ENCODE measurements at regions not wholly inside any gene's neighbourhood (a gene's known extent, or its start where the extent isn't known, plus 50 kb on each side); places are given as distances from the start of the nearest gene placed in this dataset.

GRCh38 chr5:82699737-82700136, 377.5 kb downstream of the TMEM167A start:
- H3K4me1 ChIP-seq (ENCODE audit: insufficient read depth, low read length, poor library complexity, severe bottlenecking), result no peaks in the 10 kb centered on the region
- no peaks in the 10 kb centered on the region for H3F3A ChIP-seq (ENCODE audit: low read depth)
- no peak for TF ChIP-seq EZH2phosphoT487 (IDR thresholded peaks at IDR 0.05; ENCODE audit: borderline replicate concordance)
- TF ChIP-seq CTCF (conservative IDR thresholded peaks at IDR 0.05; ENCODE audit: low read length), result no peak
- H3K4me3 ChIP-seq (ENCODE audit: low read length, poor library complexity, severe bottlenecking), result no peak overlapping the region
- no peaks in the 10 kb centered on the region for H3K9me3 ChIP-seq (ENCODE audit: insufficient read depth, low read depth, low read length)
- H3K79me2 ChIP-seq (ENCODE audit: insufficient read depth, low read length), result no peaks in the 10 kb centered on the region
- H3K9ac ChIP-seq (ENCODE audit: low read depth, low read length, poor library complexity, severe bottlenecking), result no peak overlapping the region
- H3K9me2 ChIP-seq (replicated peaks; ENCODE audit: low read depth, low read length), result no peaks in the 10 kb centered on the region
- H3K27me3 ChIP-seq (ENCODE audit: insufficient read depth, low read length, poor library complexity, severe bottlenecking), result no peaks in the 10 kb centered on the region
- no peaks in the 10 kb centered on the region for H3K36me3 ChIP-seq (ENCODE audit: insufficient read depth, low read length)
- no peaks in the 10 kb centered on the region for H4K20me1 ChIP-seq (ENCODE audit: insufficient read depth, low read length, poor library complexity, severe bottlenecking)
- no peak overlapping the region for H3K4me2 ChIP-seq (ENCODE audit: low read depth, low read length, poor library complexity, severe bottlenecking)
- no peak overlapping the region for H2AFZ ChIP-seq (ENCODE audit: low read length)

GRCh38 chr5:82698026-82698425, 379.2 kb downstream of the TMEM167A start:
- H3K4me3 ChIP-seq (ENCODE audit: low read length, poor library complexity, severe bottlenecking), result no peak overlapping the region
- no peak overlapping the region for H2AFZ ChIP-seq (ENCODE audit: low read length)
- no peaks in the 10 kb centered on the region for H3K36me3 ChIP-seq (ENCODE audit: insufficient read depth, low read length)
- H3K9me2 ChIP-seq (replicated peaks; ENCODE audit: low read depth, low read length), result no peaks in the 10 kb centered on the region
- H3K4me1 ChIP-seq (ENCODE audit: insufficient read depth, low read length, poor library complexity, severe bottlenecking), result no peaks in the 10 kb centered on the region
- no peaks in the 10 kb centered on the region for H3K9me3 ChIP-seq (ENCODE audit: insufficient read depth, low read depth, low read length)
- no peak overlapping the region for H3K4me2 ChIP-seq (ENCODE audit: low read depth, low read length, poor library complexity, severe bottlenecking)
- no peaks in the 10 kb centered on the region for H4K20me1 ChIP-seq (ENCODE audit: insufficient read depth, low read length, poor library complexity, severe bottlenecking)
- no peak overlapping the region for H3K9ac ChIP-seq (ENCODE audit: low read depth, low read length, poor library complexity, severe bottlenecking)
- TF ChIP-seq EZH2phosphoT487 (IDR thresholded peaks at IDR 0.05; ENCODE audit: borderline replicate concordance) (no peak), CTCF (conservative IDR thresholded peaks at IDR 0.05; ENCODE audit: low read length) (no peak)
- H3K79me2 ChIP-seq (ENCODE audit: insufficient read depth, low read length), result no peaks in the 10 kb centered on the region
- no peaks in the 10 kb centered on the region for H3K27me3 ChIP-seq (ENCODE audit: insufficient read depth, low read length, poor library complexity, severe bottlenecking)
- H3F3A ChIP-seq (ENCODE audit: low read depth), result no peaks in the 10 kb centered on the region

GRCh38 chr5:82694711-82695285, 382.4 kb downstream of the TMEM167A start:
- H3K79me2 ChIP-seq (ENCODE audit: insufficient read depth, low read length), result no peaks in the 10 kb centered on the region
- no peak overlapping the region for H3K4me2 ChIP-seq (ENCODE audit: low read depth, low read length, poor library complexity, severe bottlenecking)
- H3K36me3 ChIP-seq (ENCODE audit: insufficient read depth, low read length), result no peaks in the 10 kb centered on the region
- H3K27me3 ChIP-seq (ENCODE audit: insufficient read depth, low read length, poor library complexity, severe bottlenecking), result no peaks in the 10 kb centered on the region
- H3K9me3 ChIP-seq (ENCODE audit: insufficient read depth, low read depth, low read length), result no peaks in the 10 kb centered on the region
- H2AFZ ChIP-seq (ENCODE audit: low read length), result no peak overlapping the region
- no peaks in the 10 kb centered on the region for H3K9me2 ChIP-seq (replicated peaks; ENCODE audit: low read depth, low read length)
- H3K4me1 ChIP-seq (ENCODE audit: insufficient read depth, low read length, poor library complexity, severe bottlenecking), result no peaks in the 10 kb centered on the region
- H3F3A ChIP-seq (ENCODE audit: low read depth), result no peaks in the 10 kb centered on the region
- no peak overlapping the region for H3K4me3 ChIP-seq (ENCODE audit: low read length, poor library complexity, severe bottlenecking)
- no peak overlapping the region for H3K9ac ChIP-seq (ENCODE audit: low read depth, low read length, poor library complexity, severe bottlenecking)
- no peaks in the 10 kb centered on the region for H4K20me1 ChIP-seq (ENCODE audit: insufficient read depth, low read length, poor library complexity, severe bottlenecking)
- no peak for TF ChIP-seq CTCF (conservative IDR thresholded peaks at IDR 0.05; ENCODE audit: low read length)
- TF ChIP-seq EZH2phosphoT487 (IDR thresholded peaks at IDR 0.05; ENCODE audit: borderline replicate concordance), result no peak

All from Loucy (cell line).